Mucosa of gallbladder (tissue), 1 donor: ENCODE measurements at regions not wholly inside any gene's neighbourhood (a gene's known extent, or its start where the extent isn't known, plus 50 kb on each side); places are given as distances from the start of the nearest gene placed in this dataset.
"Not testable (repeated sequence)": the region's sequence is repeated elsewhere in the genome, so short reads cannot be mapped to it uniquely, and the experiment has no call there.

ENCODE experiments used
- DNase-seq: peaks from one replicate; pipeline ENCODE4 v3.0.0-alpha.2; 2020; ENCODE audit warnings: low spot score
- donor health status: DM: no; HTN: no; CAD: no.

- DNase-seq: no peak
Measured at GRCh38 chrX:130552444-130553073, 150.8 kb downstream of the RBMX2 start.

- no peak for DNase-seq
Measured at GRCh38 chrX:130555341-130555740, 153.6 kb downstream of the RBMX2 start.

DNA sequence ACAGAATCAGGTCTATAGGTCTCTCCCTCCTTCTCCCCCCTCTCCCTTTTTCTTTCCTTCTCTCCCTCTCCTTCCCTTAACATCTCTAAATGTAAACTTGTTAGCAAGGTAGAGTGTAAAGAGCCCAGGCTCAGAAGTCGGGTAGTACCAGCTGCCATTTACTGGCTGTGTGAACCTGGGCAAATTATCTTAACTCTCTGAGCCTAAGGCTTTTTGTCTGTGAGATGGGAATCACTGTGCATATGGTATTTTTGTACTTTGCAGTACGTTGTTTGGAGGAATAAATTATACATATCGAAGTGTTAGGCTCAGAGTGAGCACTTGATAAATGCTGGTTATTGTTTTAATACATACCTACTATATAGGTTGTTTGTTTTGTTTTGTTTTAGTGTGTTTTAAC, 154.0 kb downstream of the RBMX2 start:
- no peak for DNase-seq

- DNase-seq: no peak
Measured at GRCh38 chrX:130556951-130557350, 155.2 kb downstream of the RBMX2 start.

DNA sequence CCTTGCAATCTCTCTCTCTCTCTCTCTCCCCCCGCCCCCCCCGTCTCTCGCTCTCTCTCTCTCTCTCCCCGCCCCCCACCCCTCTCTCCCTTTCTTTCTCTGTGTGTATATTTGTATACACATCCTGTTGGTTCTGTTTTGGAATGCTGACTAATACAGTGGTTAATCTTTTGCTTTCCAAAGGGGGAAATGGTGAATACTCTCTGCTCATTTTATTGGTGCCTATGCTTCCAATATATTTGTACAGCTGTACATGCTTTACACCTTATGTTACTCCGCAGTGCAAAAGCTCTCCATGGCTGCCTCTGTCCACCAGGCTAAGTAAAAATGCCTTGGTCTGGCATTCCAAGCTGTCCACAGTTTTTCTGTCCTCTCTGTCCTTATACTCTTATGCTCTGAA, 158.8 kb downstream of the RBMX2 start:
- DNase-seq: no peak

- DNase-seq: no peak
Measured at GRCh38 chrX:130561930-130562329, 160.1 kb downstream of the RBMX2 start.

- no peak for DNase-seq
Measured at GRCh38 chrX:130563476-130563875, 161.7 kb downstream of the RBMX2 start.

DNA sequence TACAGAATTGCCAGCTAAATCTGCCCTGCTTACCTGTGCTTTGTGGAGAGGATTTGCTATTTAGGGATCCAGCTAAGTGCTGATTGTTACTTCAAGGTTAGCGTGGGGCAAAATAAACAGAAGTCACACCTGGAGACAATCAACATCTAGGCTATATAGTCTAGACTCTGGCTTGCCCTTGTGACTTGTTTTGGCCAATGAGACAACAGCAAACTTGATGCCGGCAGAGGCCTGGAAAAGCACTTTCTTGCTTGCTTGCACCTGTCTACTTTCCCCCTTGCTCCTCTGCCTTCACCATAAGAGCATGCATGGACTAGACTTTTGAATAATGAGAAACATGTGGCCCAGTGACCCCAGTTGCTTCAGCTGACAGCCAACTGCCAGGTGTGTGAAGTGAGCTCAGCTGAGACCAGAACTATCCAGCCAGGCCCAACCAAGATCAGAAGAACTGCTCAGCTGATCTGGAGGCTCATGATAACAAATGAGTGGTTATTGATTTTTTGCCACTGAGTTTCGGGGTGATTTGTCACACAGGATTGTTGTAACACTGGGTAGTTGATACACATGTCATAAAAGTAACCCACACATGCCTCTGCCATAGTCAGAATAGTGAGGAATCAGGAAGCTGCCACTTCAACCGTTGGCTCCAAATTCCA, 164.4 kb downstream of the RBMX2 start:
- DNase-seq: no peak

DNA sequence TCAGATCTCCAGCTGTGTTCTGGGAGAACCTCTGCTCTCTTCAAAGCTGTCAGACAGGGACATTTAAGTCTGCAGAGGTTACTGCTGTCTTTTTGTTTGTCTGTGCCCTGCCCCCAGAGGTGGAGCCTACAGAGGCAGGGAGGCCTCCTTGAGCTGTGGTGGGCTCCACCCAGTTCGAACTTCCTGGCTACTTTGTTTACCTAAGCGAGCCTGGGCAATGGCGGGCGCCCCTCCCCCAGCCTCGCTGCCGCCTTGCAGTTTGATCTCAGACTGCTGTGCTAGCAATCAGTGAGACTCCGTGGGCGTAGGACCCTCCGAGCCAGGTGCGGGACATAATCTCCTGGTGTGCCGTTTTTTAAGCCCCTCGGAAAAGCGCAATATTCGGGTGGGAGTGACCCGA, 171.2 kb downstream of the RBMX2 start:
- DNase-seq: not testable (repeated sequence)
